H54 (cell line): ENCODE measurements at regions not wholly inside any gene's neighbourhood (a gene's known extent, or its start where the extent isn't known, plus 50 kb on each side); places are given as distances from the start of the nearest gene placed in this dataset.
"Not testable (repeated sequence)": the region's sequence is repeated elsewhere in the genome, so short reads cannot be mapped to it uniquely, and the experiment has no call there.

ENCODE experiments used
- DNase-seq: peaks from one replicate; pipeline ENCODE4 v3.0.0; 2011; ENCODE audit warnings: low spot score, mixed read lengths; ENCODE audit not compliant: insufficient read length
- FAIRE-seq: peaks from 3 replicates; lab custom pipeline; 2011; peaks lifted over from hg19 to GRCh38; lab: Jason Lieb, UNC
- POLR2A ChIP-seq: IDR thresholded peaks from 2 replicates; pipeline ENCODE4 v1.6.1; 2011; ENCODE audit warnings: low read depth, mild to moderate bottlenecking, low read length

- no peak for TF ChIP-seq POLR2A
- no peak for FAIRE-seq
These were observed 92.1 kb upstream of the FGFR2 start for GRCh38 chr10:121690152-121690848.

GRCh38 chr10:121687095-121687813, 89.0 kb upstream of the FGFR2 start:
- no peak for TF ChIP-seq POLR2A
- DNase-seq (no peak), FAIRE-seq (no peak)

More at GRCh38 chr10:121690152-121690848, 92.1 kb upstream of the FGFR2 start:
- no peak for DNase-seq

- FAIRE-seq, result no peak
- no peak for DNase-seq
- TF ChIP-seq POLR2A, result no peak
These were observed 86.0 kb upstream of the FGFR2 start for GRCh38 chr10:121684276-121684675.

- DNase-seq (no peak), FAIRE-seq (no peak)
- no peak for TF ChIP-seq POLR2A
These were observed 85.6 kb upstream of the FGFR2 start for GRCh38 chr10:121683816-121684215.

GRCh38 chr10:121683366-121683765, 85.1 kb upstream of the FGFR2 start:
- FAIRE-seq, result no peak

GRCh38 chr10:121681997-121682687, 83.9 kb upstream of the FGFR2 start:
- FAIRE-seq, result no peak
- DNase-seq, result no peak
- no peak for TF ChIP-seq POLR2A

More at GRCh38 chr10:121683366-121683765, 85.1 kb upstream of the FGFR2 start:
- no peak for DNase-seq
- TF ChIP-seq POLR2A, result no peak

GRCh38 chr10:121680879-121681655, 82.8 kb upstream of the FGFR2 start:
- no peak for DNase-seq
- no peak for FAIRE-seq
- TF ChIP-seq POLR2A, result no peak

GRCh38 chr10:121679916-121680315, 81.7 kb upstream of the FGFR2 start:
- DNase-seq (no peak), FAIRE-seq (no peak)
- TF ChIP-seq POLR2A, result no peak

- no peak for TF ChIP-seq POLR2A
- no peak for FAIRE-seq
These were observed 80.5 kb upstream of the FGFR2 start for GRCh38 chr10:121678631-121679174.

GRCh38 chr10:121677880-121678279, 79.6 kb upstream of the FGFR2 start:
- FAIRE-seq (no peak), DNase-seq (no peak)
- no peak for TF ChIP-seq POLR2A

More at GRCh38 chr10:121678631-121679174, 80.5 kb upstream of the FGFR2 start:
- DNase-seq, result no peak

GRCh38 chr10:121675344-121675743, 77.1 kb upstream of the FGFR2 start:
- FAIRE-seq, result no peak
- no peak for DNase-seq
- TF ChIP-seq POLR2A, result no peak

- FAIRE-seq, result no peak
- TF ChIP-seq POLR2A, result no peak
- no peak for DNase-seq
These were observed 76.6 kb upstream of the FGFR2 start for GRCh38 chr10:121674885-121675284.

GRCh38 chr10:121672733-121673132, 74.5 kb upstream of the FGFR2 start:
- no peak for TF ChIP-seq POLR2A
- DNase-seq, result no peak
- FAIRE-seq, result no peak

GRCh38 chr10:121669840-121670239, 71.6 kb upstream of the FGFR2 start:
- not testable (repeated sequence) for FAIRE-seq, DNase-seq
